Heart right ventricle (tissue), 16 donors: ENCODE measurements at regions not wholly inside any gene's neighbourhood (a gene's known extent, or its start where the extent isn't known, plus 50 kb on each side); places are given as distances from the start of the nearest gene placed in this dataset.

Experiments used
- ATAC-seq, 8 donors: fragments of 200-7000 bp; cut with Tn5 transposase; one replicate each; pipeline ENCODE4 v1.9.1; 2020; ENCODE audit warnings: mild to moderate bottlenecking in 8 of 8, moderate library complexity in 8 of 8, moderate number of reproducible peaks in 1 of 8
- DNase-seq, 2 donors: peaks; one replicate each; pipeline ENCODE4 v3.0.0-alpha.2; 2020
- H3K27ac ChIP-seq, 10 donors: fragments of 200-600 bp; sonication (generic) in 2 of 10; one replicate each; pipeline versions ENCODE4 v1.5.0 to v1.8.0; 2020 to 2022; ENCODE audit warnings: mild to moderate bottlenecking in 3 of 10
- H3K27me3 ChIP-seq, 7 donors: fragments of 200-600 bp; one replicate each; pipeline ENCODE4 v1.8.0; 2021 to 2022; ENCODE audit warnings: mild to moderate bottlenecking in 2 of 7
- H3K36me3 ChIP-seq, 9 donors: fragments of 200-600 bp; sonication (generic) in 1 of 9; one replicate each; pipeline versions ENCODE4 v1.5.0 to v1.8.0; 2020 to 2022; ENCODE audit warnings: mild to moderate bottlenecking in 2 of 9
- H3K4me1 ChIP-seq, 9 donors: fragments of 200-600 bp; sonication (generic) in 1 of 9; one replicate each; pipeline versions ENCODE4 v1.5.0 to v1.8.0; 2020 to 2022; ENCODE audit warnings: mild to moderate bottlenecking in 4 of 9
- H3K4me3 ChIP-seq, 10 donors: fragments of 200-600 bp; sonication (generic) in 2 of 10; one replicate each; pipeline versions ENCODE4 v1.5.0 to v1.8.0; 2020 to 2022; ENCODE audit warnings: mild to moderate bottlenecking in 7 of 10, moderate library complexity in 2 of 10
- H3K9me3 ChIP-seq, 11 donors: fragments of 200-600 bp in 10 of 11; sonication (generic) in 2 of 11; one replicate each; pipeline versions ENCODE4 v1.5.0 to v1.8.0; 2013 to 2022; ENCODE audit warnings: mild to moderate bottlenecking in 2 of 11, control low read depth in 1 of 11, moderate library complexity in 1 of 11
- WGBS, 2 donors: extraction: QIAGEN DNeasy Blood & Tissue Kit; methylation state at CpG; one replicate each; pipeline ENCODE4 v1.1.7; 2013; ENCODE audit warnings: inconsistent platforms in 1 of 2; 5-methylcytosine and 5-hydroxymethylcytosine counted together
- intact Hi-C, 10 donors: fragments of 100-400 bp; cut with DNase I; formaldehyde crosslinking; loops; one replicate each; pipeline versions ENCODE4 v1.11.1 to v1.14.2; 2022
- TF ChIP-seq, protein P1 (sequence below), 9 donors: fragments of 200-600 bp; sonication (generic) in 2 of 9; IDR thresholded peaks; one replicate each; pipeline versions ENCODE4 v1.5.0 to v1.8.0; 2021 to 2022; ENCODE audit warnings: antibody characterized with exemption in 9 of 9, mild to moderate bottlenecking in 5 of 9, moderate library complexity in 1 of 9
- donor health status: Arrhythmogenic right ventricular cardiomyopathy.
- donor health status: ischemic (EF 13 %, LVEDD 7.1; RV severe dilation, severe dysfunction).
- donor health status: healthy with polysubstance abuse.
- donor health status: DM: no; HTN: yes; CAD: no.
- donor health status: DM: no; HTN: no; CAD: no.
- donor health status: ischemic (EF 25% LVEDD 6.9; RV normal size, moderate dysfunction).
- donor health status: ischemic (EF 25% LVEDD 5.7; RV mildly dilated, moderate dysfunction).
- donor health status: healthy.
- donor health status: DM: yes; HTN: yes; CAD: no.
- donor health status: Ischemic cardiomyopathy.
- donor health status: ischemic (EF 35%, LVEDD 5.7; RV mildly dilated, moderate dysfunction).
- donor health status: nonischemic (EF 11% LVEDD 7.7; RV severe dilation, severe dysfunction).
- donor health status: DM: yes; HTN: yes; CAD: no.
- donor health status: PGD.
- donor health status: ischemic (EF 29% LVEDD 5.4; RV normal size, mild dysfunction).
- donor health status: nonischemic (EF 23%, LVEDD 6.1; RV moderate dilation, normal function).

DNA sequence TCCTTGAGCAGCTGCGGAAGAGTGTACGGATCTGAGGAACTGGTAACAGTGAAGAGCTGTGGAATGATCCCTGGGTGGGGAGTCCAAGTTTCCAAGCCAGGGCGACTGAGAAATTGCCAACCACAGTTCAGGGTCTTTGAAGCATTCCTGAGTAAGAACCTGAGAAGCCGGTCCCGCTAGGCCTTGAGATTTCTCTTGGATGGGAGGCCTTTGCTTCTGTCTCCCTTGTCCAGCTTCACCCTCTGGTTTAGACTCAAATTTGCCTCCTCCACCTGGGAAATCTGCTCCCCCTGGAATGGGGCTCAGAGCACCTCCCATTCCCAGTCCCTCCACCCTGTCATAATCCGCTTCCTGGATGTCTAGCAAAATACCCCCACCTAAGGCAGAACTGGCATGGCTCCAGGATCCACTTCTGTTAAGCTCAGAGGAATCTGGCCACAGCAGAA lies 127.7 kb upstream of the DLG1 start:
- Histone ChIP-seq H3K36me3 (no peaks in the 10 kb centered on the region), H3K27ac (no peak overlapping the region), H3K9me3 (no peaks in the 10 kb centered on the region), H3K4me1 (peaks cover 0 to 37% (median 27%) of the 10 kb centered on the region in 9 donors), H3K27me3 (no peaks in the 10 kb centered on the region), H3K4me3 (no peak overlapping the region)
- intact Hi-C loops = no loop called here
- TF ChIP-seq, protein P1, sequence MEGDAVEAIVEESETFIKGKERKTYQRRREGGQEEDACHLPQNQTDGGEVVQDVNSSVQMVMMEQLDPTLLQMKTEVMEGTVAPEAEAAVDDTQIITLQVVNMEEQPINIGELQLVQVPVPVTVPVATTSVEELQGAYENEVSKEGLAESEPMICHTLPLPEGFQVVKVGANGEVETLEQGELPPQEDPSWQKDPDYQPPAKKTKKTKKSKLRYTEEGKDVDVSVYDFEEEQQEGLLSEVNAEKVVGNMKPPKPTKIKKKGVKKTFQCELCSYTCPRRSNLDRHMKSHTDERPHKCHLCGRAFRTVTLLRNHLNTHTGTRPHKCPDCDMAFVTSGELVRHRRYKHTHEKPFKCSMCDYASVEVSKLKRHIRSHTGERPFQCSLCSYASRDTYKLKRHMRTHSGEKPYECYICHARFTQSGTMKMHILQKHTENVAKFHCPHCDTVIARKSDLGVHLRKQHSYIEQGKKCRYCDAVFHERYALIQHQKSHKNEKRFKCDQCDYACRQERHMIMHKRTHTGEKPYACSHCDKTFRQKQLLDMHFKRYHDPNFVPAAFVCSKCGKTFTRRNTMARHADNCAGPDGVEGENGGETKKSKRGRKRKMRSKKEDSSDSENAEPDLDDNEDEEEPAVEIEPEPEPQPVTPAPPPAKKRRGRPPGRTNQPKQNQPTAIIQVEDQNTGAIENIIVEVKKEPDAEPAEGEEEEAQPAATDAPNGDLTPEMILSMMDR (IDR thresholded peaks at IDR 0.05) = no peak
- WGBS, 2 donors = 85% methylated on average over 6 of the region's 6 CpGs
- ATAC-seq (no peak), DNase-seq (no peak)

DNA sequence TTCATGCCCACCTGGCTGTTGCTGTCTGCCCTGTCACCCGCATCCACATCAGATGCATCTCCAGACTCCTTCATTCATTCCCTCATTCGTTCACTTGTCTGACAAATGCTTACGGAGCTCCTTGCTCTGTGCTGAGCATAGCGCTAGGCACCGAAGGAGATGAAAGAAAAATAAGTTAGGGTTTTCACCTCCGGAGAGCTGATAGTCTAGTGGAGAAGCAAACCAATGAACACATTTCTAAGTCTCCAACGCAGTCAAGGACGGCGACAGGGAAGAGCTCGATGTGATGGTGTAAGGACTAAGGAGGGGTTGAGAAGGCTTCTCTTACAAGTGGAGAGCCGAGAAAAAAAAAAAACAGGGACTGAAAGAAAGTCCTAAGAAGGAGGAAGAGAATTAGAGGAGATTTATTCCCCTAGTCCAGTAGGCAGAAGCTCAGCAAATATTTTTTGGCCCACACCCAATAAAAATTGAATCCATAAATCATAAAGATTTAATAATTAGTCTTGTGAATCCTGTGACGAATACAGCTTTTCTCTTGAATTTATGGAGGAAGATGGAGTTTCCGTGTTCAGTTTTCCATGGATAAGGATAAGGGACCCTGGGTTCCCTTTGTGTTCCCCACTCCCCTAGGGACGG lies 127.2 kb upstream of the DLG1 start:
- ATAC-seq (no peak), DNase-seq (no peak)
- H3K36me3 ChIP-seq = no peaks in the 10 kb centered on the region
- no peaks in the 10 kb centered on the region for H3K9me3 ChIP-seq
- H3K4me3 ChIP-seq = no peak overlapping the region
- H3K27me3 ChIP-seq = no peaks in the 10 kb centered on the region
- intact Hi-C loops = no loop called here
- WGBS, 2 donors = 90 to 92% methylated on average over 14 of the region's 14 CpGs
- TF ChIP-seq, protein P1 (IDR thresholded peaks at IDR 0.05) = no peak
- H3K4me1 ChIP-seq = peaks cover 0 to 32% (median 22%) of the 10 kb centered on the region in 9 donors
- no peak overlapping the region for H3K27ac ChIP-seq

DNA sequence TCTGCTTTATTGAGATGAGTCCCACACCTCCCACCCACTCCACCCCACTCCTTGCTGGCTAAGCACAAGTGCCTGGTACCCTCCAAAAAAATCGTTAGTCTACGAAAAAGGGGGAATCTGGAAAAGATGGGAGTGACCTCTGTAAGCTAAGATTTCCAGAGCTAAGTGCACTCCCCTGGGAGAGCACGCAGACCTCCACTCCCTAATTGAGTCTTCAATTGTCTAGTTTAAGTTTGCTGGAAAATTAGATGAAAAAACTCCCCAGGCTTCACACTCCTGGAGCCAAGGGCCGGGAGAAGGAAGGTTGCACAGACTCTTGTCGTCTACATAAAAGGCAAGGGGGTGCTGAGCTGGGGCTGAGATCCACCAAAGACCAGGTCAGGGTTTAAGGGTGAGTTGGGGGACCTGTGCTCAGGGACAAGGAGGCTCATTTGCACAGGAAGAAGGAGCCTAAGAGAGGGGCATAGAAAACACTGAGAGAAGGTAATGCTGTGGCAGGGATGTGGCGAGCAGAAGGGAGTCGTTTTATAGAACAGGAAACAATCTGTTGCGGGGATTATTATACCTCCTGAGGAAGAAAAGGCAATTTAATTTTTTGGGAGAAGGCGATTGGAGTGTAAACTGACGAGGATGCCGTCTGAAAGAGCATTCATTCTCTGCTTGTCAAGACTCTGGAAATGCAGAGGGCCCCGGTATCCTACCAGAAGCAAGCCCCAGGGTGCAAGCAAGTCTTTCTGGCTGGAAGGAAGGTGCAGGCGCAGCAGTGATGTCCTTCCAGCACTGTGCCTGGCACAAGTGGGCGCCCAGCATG lies 126.5 kb upstream of the DLG1 start:
- intact Hi-C loops = no loop called here
- DNase-seq = no peak

DNA sequence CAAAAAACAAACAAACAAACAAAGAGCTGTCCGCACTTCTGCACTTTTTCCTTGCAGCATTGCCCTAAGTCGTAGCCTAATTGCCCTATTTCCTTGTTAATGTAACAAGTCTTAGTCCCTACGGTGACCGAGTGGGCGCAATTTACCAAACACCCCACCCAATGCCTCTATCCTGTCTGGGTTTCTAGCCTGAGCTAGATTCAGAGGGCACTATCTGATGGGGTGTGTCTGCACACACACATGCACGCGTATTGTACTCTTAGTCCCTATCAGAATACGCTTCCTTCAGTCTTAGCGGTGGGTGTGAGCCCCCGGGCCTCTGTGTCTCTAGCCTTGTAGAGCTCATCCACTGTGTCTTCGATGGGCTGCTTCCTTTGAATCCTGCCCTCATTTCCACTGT lies 125.9 kb upstream of the DLG1 start:
- no peak for DNase-seq
- intact Hi-C loops = no loop called here
- no peak overlapping the region for H3K4me3 ChIP-seq
- H3K36me3 ChIP-seq = no peaks in the 10 kb centered on the region
- H3K27me3 ChIP-seq = no peaks in the 10 kb centered on the region
- ATAC-seq = no peak
- TF ChIP-seq, protein P1 (IDR thresholded peaks at IDR 0.05) = no peak
- 83 to 86% methylated on average over 11 of the region's 11 CpGs for WGBS, 2 donors
- no peaks in the 10 kb centered on the region for H3K9me3 ChIP-seq
- peaks cover 0 to 39% (median 15%) of the 10 kb centered on the region in 9 donors for H3K4me1 ChIP-seq
- H3K27ac ChIP-seq = no peak overlapping the region

More for the DNA sequence above, 126.5 kb upstream of the DLG1 start:
- Histone ChIP-seq H3K27me3 (no peaks in the 10 kb centered on the region), H3K27ac (no peak overlapping the region), H3K9me3 (no peaks in the 10 kb centered on the region), H3K4me1 (peaks cover 0 to 39% (median 15%) of the 10 kb centered on the region in 9 donors), H3K36me3 (no peaks in the 10 kb centered on the region), H3K4me3 (no peak overlapping the region)
- ATAC-seq = no peak
- TF ChIP-seq, protein P1 (IDR thresholded peaks at IDR 0.05) = no peak
- WGBS, 2 donors = 76 to 78% methylated on average over 14 of the region's 14 CpGs
